GM18858 (cell line): ENCODE measurements at regions not wholly inside any gene's neighbourhood (a gene's known extent, or its start where the extent isn't known, plus 50 kb on each side); places are given as distances from the start of the nearest gene placed in this dataset.
"Not testable (repeated sequence)": the region's sequence is repeated elsewhere in the genome, so short reads cannot be mapped to it uniquely, and the experiment has no call there.

Source experiments
- ATAC-seq: cut with Tn5 transposase; IDR thresholded peaks from one replicate; pipeline ENCODE4 v1.9.1; 2021; ENCODE audit not compliant: unreplicated experiment

GRCh38 chr12:127774828-127775227, 492.1 kb upstream of the TMEM132C start:
- no peak for ATAC-seq

GRCh38 chr12:127779301-127780045, 487.5 kb upstream of the TMEM132C start:
- ATAC-seq = no peak

DNA sequence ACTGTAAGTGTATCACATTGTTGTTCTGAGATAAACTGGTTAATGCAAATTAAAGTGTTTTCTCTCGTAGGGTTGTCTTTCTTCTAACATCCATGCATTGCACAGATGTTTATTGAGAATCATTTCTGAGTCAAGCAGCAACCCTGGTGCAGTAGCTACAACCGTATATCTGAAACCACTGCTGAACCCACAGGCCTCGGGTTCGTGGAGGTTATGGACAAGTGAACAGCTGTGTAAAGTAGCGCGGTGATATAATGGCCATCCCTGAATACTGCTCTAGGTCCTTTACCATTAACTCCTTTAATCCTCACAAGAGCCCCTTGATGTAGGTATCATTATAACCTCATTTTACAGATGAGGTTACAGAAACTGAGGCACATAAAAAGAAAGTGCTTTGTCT, 486.1 kb upstream of the TMEM132C start:
- no peak for ATAC-seq

DNA sequence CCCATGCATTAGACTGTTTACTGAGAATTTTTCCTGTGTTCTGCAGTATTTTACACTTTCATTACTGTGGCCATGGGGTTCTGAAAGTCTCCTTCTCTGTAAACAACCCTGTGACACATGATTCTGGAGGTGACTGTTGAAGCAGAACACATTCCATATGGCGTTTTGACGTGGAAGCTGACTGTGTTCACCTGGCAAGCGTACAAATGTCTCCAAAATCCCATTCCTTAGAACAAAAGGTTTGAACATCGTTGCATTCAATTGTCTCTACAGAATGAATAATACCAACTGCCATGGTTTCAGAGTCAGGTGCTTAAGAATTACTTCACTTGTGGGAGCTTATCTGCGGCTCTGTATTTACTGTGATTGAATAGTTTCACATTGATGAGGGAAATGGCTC, 485.6 kb upstream of the TMEM132C start:
- no peak for ATAC-seq

DNA sequence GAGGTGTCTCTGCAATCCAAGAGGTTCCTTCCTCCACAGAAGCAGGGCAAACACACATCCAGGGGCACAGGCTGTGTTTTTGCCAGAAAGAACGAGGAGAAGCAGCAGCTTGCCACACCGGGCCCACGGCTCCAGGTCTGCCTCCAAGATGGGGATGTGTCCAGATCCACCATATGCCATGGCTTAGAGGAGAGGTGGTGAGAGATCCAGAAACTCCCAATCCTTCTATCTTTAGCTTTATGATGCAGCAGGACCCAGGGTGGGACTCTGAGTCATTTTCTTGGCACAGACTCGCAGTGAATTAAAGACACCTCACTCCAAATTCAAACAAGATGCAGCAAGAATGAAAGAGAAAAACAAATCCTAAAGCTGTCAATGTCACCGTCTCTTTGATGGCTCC, 481.4 kb upstream of the TMEM132C start:
- no peak for ATAC-seq

DNA sequence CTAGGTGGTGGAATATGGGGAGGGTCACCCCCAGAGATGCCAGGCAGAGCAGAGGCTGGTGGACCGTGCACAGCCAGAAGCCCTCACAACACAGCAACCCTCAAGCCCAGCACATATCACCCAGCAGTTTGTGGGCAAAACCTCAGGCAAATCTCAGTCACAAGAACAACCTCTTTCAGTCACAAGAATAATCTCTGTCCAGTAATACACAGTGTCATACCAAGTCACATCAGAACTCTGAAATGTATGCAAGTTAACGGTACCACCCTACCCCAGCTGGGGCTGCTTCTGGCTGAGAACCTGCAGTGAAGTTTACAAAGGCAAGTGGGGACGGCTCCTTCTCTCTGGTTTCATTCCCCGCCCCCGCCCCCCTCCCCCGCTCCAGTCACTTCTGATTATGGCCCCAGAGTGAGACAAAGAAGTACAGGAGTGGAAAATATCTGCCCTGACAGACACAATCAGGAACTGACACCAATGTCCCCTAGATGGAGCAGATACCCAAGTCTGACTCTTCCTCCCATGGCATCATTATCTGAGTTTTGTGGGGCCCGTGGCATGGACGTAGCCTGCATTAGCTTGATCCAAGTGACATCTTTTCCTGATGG, 480.9 kb upstream of the TMEM132C start:
- no peak for ATAC-seq

GRCh38 chr12:127787544-127787943, 479.4 kb upstream of the TMEM132C start:
- no peak for ATAC-seq

DNA sequence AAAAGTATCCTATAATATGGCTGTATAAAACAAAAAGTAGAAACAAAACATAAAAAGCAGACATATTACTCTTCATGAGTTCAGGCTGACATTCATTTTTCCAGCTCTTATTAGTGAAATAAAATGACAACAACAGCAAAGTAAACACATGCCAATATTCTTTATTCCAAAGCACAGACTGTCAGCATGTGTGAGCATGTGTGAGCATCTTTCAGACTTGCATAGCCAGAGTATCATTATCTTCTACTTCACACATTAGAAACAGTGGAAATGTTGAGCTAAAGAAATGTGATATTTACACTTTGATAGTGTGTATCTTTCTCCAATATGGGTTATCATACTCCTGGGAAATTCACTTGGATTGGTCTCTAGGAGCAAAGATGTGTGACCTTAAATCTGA, 476.6 kb upstream of the TMEM132C start:
- no peak for ATAC-seq

- no peak for ATAC-seq
These were observed 475.8 kb upstream of the TMEM132C start for GRCh38 chr12:127791217-127791616.

- ATAC-seq = no peak
These were observed 469.1 kb upstream of the TMEM132C start for GRCh38 chr12:127797918-127798317.

GRCh38 chr12:127802271-127802670, 464.7 kb upstream of the TMEM132C start:
- no peak for ATAC-seq

DNA sequence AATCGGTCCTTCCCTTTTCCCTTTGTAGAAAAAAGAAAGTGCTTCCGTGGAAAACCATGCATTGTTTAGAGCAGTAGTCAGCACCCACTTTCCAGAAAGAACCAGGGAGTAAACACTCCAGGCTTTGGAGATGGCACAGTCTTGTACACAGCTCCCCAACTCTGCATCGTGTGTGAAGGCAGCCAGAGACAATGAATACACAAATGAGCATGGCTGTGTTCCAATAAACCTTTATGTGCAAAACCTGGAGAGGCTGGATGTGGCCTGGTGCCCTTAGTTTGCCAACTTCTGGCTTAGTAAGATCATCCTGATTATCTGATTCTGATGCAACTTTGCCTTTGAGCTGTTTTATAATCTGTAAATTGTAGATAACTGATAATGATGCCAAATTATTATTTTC, 463.4 kb upstream of the TMEM132C start:
- ATAC-seq = no peak

DNA sequence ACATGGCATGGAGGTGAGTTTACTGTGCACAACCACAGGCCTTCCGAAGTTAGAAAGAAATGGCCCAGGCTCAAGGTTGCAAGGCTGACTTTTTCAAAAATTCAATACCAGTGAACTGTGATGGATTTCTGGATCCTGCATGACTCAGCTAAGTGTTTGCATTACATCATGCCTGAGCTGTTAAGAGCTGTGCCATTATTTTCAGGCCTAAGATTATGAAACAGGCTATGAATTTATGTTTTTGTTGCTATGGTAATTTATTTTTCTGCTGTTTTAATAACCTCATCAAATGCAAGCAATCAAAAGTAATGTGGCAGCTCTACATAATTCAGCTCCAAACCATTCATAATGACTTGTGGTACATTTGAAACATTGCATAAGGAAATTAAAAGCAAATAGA, 457.7 kb upstream of the TMEM132C start:
- no peak for ATAC-seq

GRCh38 chr12:127810041-127810440, 456.9 kb upstream of the TMEM132C start:
- no peak for ATAC-seq

DNA sequence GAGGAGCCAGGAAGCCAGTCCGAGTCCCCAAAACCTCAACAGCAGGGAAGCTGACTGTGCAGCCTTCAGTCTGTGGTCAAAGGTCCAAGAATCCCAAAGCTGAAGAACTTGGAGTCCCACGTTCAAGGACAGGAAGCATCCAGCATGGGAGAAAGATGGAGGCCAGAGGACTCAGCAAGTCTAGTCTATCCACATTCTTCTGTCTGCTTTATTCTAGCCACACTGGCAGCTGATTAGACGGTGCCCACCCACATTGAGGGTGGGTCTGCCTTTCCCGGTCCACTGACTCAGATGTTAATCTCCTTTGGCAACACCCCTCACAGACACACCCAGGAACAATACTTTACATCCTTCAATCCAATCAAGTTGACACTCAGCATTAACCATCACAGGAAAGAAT, 456.5 kb upstream of the TMEM132C start:
- not testable (repeated sequence) for ATAC-seq

DNA sequence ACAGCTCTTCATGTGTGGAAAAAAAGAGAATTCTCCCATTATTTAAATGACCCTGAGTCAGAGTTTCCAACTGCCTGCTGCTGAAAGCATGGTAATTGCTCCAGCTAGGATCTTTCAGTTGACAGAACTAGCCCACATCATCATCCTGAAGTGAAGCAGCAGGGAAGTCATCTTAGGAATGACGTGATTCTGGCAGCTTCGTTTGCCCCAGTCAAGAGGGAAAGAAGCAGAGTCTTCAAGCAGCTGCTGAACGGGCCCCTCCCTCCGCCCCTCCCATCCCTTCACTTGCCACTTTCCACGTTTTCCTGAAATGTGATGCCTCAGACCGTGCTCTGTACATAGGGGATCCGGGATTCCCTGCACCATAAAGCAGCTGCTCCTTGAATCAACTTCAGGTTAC, 455.0 kb upstream of the TMEM132C start:
- ATAC-seq = no peak

GRCh38 chr12:127813147-127813546, 453.8 kb upstream of the TMEM132C start:
- ATAC-seq = no peak

GRCh38 chr12:127819056-127819455, 447.9 kb upstream of the TMEM132C start:
- no peak for ATAC-seq

DNA sequence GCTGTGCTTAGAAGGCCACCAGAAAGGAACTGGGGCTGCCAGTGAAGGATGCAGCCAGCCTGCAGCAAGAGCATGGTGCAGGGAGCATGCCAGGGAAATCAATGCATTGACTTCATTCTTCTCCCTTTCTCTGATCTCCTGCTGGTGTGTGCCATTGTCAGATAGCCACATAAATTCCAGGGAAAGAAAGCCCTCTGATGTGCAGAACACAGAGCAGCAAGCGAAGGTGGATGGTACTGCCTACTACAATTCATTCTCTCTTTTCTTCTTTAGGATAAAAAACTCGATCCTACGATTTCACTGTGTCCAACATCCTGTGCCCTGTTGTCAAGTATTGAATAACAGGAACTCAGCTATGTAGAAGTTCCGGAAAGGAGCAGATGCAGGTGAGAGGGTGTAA, 446.7 kb upstream of the TMEM132C start:
- no peak for ATAC-seq

DNA sequence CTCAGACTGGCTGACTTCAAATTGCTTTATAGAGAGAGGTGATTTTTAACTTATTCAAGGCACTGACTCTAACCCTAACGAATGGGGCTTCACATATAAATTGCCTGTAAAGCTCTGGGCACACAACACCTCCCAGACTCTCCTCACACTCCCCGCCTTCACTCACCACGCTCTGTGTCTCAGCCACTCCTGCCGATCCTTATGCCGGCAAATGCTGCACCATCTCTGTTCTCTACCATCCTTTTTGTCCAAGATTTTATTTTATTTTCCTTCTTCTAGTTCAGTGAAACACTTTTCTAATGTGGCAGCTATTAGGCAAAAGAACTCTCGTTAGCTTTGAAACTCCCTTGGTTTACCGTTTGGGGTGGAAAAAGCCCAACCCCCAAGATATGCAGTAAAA, 446.1 kb upstream of the TMEM132C start:
- ATAC-seq = no peak

DNA sequence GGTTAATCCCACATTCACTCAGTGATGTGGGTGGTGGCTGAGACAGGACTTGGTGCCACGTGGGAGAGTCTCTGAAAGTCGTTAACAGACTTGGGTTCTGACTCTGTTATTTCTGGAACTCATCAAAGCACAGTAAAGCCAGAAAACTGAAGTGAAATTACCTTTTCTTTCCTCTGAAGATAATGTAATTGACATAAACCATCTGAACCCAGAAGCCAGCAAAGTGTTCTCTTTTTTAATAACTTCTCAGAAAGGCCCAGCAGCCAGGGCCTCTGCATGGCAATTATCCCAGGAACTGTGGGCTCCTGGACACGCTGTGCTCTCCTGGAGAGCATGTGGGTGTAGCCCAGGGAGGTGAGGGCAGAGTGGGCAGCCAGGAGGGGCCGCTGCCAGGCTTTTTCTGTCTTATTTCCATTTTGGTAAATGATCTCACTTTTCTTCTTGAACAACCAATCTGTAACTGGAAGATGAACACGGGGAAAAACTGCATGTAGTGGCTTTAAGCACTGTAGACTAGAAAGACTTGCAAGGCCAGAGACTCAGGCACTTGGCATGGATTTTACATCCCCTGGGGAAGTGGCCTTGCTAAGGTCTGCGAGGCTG, 444.1 kb upstream of the TMEM132C start:
- no peak for ATAC-seq

- ATAC-seq = no peak
These were observed 443.2 kb upstream of the TMEM132C start for GRCh38 chr12:127823801-127824200.
